AG04449 (cell line): ENCODE measurements at regions not wholly inside any gene's neighbourhood (a gene's known extent, or its start where the extent isn't known, plus 50 kb on each side); places are given as distances from the start of the nearest gene placed in this dataset.

Experiments
- CTCF ChIA-PET: fragments of 350-600 bp; formaldehyde crosslinking; extraction: SDS; loops from one replicate; lab custom pipeline; 2021; ENCODE audit warnings: antibody characterized with exemption; lab: Yijun Ruan, JAX
- POLR2A ChIA-PET: fragments of 400-600, 350-600 bp; formaldehyde crosslinking; extraction: SDS; loops from one replicate; lab custom pipeline; 2020; ENCODE audit warnings: antibody characterized with exemption, inconsistent platforms; lab: Yijun Ruan, JAX
- DNase-seq: peaks from one replicate; pipeline ENCODE4 v3.0.0-alpha.2; 2010; ENCODE audit warnings: low read depth, low spot score
- H3K4me3 ChIP-seq: 2 replicates; pipeline ENCODE4 v1.5.1; 2011; ENCODE audit warnings: low read depth, mild to moderate bottlenecking, control low read depth, low read length
- TF ChIP-seq, protein P1 (sequence below): IDR thresholded peaks from one replicate; pipeline ENCODE4 v1.5.1; 2011; ENCODE audit warnings: mild to moderate bottlenecking, moderate library complexity, low read length, control low read depth, inconsistent platforms; ENCODE audit not compliant: insufficient read depth; ENCODE audit errors: missing control alignments

DNA sequence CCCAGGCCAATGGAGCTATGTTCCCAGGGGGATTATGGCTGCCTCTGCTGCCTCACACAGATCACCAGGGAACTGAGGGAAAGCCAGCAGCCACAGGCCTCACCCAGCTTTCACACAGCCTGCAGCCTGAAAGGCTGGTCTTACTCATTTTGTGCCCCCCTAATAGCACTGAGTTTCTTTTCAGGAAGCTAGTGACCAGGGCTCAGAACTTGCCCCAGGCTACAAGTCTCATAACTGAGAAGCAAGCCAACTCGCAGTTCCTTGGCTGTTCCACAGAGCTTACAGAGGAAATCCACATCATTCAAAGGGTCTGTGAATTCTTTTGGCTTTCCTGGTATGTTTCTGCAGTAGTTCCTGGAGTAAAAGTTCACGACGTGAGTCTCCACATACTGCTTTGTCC lies 524.8 kb upstream of the GJE1 start:
- POLR2A ChIA-PET, result no interaction called here
- TF ChIP-seq, protein P1, sequence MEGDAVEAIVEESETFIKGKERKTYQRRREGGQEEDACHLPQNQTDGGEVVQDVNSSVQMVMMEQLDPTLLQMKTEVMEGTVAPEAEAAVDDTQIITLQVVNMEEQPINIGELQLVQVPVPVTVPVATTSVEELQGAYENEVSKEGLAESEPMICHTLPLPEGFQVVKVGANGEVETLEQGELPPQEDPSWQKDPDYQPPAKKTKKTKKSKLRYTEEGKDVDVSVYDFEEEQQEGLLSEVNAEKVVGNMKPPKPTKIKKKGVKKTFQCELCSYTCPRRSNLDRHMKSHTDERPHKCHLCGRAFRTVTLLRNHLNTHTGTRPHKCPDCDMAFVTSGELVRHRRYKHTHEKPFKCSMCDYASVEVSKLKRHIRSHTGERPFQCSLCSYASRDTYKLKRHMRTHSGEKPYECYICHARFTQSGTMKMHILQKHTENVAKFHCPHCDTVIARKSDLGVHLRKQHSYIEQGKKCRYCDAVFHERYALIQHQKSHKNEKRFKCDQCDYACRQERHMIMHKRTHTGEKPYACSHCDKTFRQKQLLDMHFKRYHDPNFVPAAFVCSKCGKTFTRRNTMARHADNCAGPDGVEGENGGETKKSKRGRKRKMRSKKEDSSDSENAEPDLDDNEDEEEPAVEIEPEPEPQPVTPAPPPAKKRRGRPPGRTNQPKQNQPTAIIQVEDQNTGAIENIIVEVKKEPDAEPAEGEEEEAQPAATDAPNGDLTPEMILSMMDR, result no peak
- CTCF ChIA-PET, result interaction anchor here (0.8 kb wide), 1 partner anchor 9 kb away, joined by 3 read pairs; no protein-coding TSS in a partner anchor
- H3K4me3 ChIP-seq, result no peak overlapping the region
- DNase-seq, result no peak

DNA sequence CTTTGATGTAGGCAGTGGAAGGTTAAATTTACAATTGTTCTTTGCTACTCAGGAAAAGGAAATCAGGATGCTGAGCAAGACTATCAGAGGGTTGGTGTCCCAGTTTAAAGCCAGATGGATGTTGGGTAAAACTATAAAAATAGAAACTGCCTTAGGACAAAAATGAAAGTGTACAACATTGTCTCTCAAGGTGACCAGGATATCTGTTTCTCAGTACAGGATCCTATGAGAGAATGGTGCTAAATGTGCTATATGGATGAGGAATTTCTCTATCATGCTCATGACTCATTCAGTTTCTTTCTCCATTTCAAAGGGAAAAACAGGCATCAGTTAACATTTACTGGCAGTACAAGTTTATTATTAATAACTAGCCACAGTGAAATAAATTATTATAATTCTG lies 534.2 kb upstream of the GJE1 start:
- TF ChIP-seq, protein P1, result no peak
- no peak overlapping the region for H3K4me3 ChIP-seq
- ChIA-PET POLR2A (no interaction called here), CTCF (interaction anchor here (0.9 kb wide), 1 partner anchor 9 kb away, joined by 3 read pairs; no protein-coding TSS in a partner anchor)
- no peak for DNase-seq

DNA sequence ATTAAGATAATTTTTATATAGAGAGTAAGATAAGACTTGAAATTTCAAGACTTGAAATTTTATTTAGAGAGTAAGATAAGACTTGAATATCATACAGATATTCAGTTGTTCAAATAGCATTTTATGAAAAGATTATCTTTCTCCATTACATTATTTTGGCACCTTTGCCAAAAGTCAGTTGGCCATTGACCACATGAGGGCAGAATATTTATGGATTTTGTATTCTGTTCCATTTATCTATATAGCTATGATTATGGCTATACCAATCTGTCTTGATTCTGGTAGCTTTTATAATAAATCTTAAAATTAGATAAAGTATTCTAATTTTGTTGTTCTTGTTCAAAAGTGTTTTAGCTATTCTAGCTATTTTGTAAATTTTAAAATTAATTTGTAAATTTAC lies 537.9 kb upstream of the GJE1 start:
- TF ChIP-seq, protein P1, result no peak
- DNase-seq, result no peak
- CTCF ChIA-PET, result no interaction called here
- POLR2A ChIA-PET, result no interaction called here
- H3K4me3 ChIP-seq, result no peak overlapping the region

DNA sequence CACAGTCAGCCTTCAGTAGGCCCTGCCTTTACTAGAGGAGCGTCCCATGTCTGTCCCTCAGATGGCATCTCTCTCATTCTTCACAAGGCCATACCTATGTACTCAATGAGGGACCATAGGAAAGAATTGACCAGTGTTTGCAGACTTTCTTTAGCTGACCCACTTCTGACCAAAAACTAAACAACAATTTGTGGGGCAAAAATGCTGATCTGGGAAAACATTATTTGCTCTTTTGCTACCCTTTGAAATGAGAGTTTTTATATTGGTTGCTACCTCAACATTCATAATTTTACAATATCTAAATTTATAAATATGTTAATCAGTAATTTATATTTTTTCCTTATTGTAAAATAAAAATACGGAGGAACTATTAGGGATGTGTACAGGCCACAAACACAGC lies 539.4 kb upstream of the GJE1 start:
- TF ChIP-seq, protein P1, result no peak
- no peak for DNase-seq
- ChIA-PET CTCF (no interaction called here), POLR2A (no interaction called here)
- H3K4me3 ChIP-seq, result no peak overlapping the region

DNA sequence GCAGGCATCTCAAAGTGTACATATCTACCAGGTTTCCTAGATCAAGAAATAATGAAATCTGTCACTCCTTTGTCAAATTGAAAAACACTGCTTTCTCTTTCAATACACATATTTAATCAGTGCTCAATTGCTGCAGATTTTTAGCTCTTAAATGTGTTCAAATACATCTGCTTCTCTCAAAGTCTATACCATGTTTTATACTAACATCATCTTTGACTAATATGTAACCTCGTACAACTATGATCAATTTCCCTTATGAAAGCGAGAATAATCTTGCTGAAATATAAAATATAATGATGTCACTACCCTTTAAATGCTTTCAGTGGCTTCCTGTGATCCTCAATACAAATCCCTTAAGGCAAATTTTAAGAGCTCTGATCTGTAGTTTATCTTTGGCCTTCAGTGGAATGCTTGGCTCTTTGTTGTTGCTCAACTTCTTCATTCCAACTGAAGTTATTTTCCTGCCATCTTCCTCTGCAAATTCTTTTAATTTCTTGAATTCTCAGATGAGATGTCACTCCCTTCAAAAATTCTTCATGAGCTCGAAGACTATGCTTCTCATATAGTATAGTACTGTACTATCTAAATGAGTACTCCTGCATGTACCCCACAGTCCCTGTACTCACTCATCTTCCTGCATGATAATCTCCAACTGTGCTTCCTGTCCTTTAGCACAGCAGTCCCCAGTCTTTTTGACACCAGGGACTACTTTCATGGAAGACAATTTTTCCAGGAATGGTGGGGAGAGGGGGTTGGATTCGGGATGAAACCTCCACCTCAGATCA lies 545.1 kb upstream of the GJE1 start:
- TF ChIP-seq, protein P1, result no peak
- ChIA-PET CTCF (no interaction called here), POLR2A (interaction anchor here (0.7 kb wide), 1 partner anchor 203 kb away, joined by 3 read pairs; no protein-coding TSS in a partner anchor)
- no peak overlapping the region for H3K4me3 ChIP-seq
- DNase-seq, result peak; percentile 74

DNA sequence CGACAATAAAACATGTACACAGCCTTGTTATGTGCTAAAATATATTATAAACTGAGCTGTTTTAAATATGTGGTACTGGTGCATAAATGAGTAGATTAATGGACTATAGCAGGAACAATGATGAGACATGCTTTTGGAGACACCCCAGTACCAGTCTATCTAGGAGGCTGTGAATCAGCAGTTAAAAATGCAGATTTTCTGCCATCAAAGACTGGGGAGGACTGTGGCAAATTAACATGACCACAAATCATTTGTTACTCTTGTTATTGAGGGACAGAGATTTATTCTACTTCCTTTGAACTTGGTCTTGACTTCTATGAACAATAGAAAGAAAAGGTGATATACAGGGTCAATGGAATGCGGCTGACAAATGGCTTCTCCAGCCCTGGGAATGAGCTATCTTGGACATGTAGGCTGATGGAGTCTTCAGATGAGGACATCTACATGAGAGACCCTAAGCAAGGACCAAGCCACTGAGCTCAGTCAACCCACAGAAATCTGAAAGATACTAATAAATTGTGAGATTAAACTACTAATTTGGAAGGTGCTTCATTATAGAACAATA lies 551.7 kb upstream of the GJE1 start:
- CTCF ChIA-PET, result no interaction called here

More for the DNA sequence above, 551.7 kb upstream of the GJE1 start:
- no peak overlapping the region for H3K4me3 ChIP-seq
- TF ChIP-seq, protein P1, result no peak
- POLR2A ChIA-PET, result no interaction called here
- DNase-seq, result no peak
